GM21423 (cell line): ENCODE measurements at regions not wholly inside any gene's neighbourhood (a gene's known extent, or its start where the extent isn't known, plus 50 kb on each side); places are given as distances from the start of the nearest gene placed in this dataset.

Experiments
- ATAC-seq: cut with Tn5 transposase; IDR thresholded peaks from one replicate; pipeline ENCODE4 v1.9.1; 2021; ENCODE audit warnings: mild to moderate bottlenecking, moderate library complexity; ENCODE audit not compliant: unreplicated experiment

GRCh38 chr19:31963746-31964145 lies 381.7 kb upstream of the ZNF507 start:
- no peak for ATAC-seq

- ATAC-seq = no peak
Observed at GRCh38 chr19:31969016-31969415, 376.4 kb upstream of the ZNF507 start.

GRCh38 chr19:31970027-31970461 lies 375.4 kb upstream of the ZNF507 start:
- ATAC-seq = no peak

GRCh38 chr19:31974290-31974689 lies 371.1 kb upstream of the ZNF507 start:
- ATAC-seq = no peak

GRCh38 chr19:31974941-31975340 lies 370.5 kb upstream of the ZNF507 start:
- no peak for ATAC-seq

GRCh38 chr19:31975461-31975860 lies 369.9 kb upstream of the ZNF507 start:
- no peak for ATAC-seq

GRCh38 chr19:31976775-31977536 lies 368.5 kb upstream of the ZNF507 start:
- no peak for ATAC-seq

- ATAC-seq = no peak
Observed at GRCh38 chr19:31979362-31979761, 366.0 kb upstream of the ZNF507 start.

GRCh38 chr19:31979949-31980670 lies 365.3 kb upstream of the ZNF507 start:
- ATAC-seq = no peak

- no peak for ATAC-seq
Observed at GRCh38 chr19:31980796-31981195, 364.6 kb upstream of the ZNF507 start.

- no peak for ATAC-seq
Observed at GRCh38 chr19:31981545-31981944, 363.9 kb upstream of the ZNF507 start.

GRCh38 chr19:31983647-31984046 lies 361.8 kb upstream of the ZNF507 start:
- no peak for ATAC-seq

- no peak for ATAC-seq
Observed at GRCh38 chr19:31985001-31985605, 360.3 kb upstream of the ZNF507 start.

- ATAC-seq = no peak
Observed at GRCh38 chr19:31986951-31987350, 358.5 kb upstream of the ZNF507 start.

GRCh38 chr19:31988256-31988655 lies 357.2 kb upstream of the ZNF507 start:
- ATAC-seq = no peak

GRCh38 chr19:31991984-31992655 lies 353.3 kb upstream of the ZNF507 start:
- no peak for ATAC-seq

GRCh38 chr19:31992750-31993149 lies 352.7 kb upstream of the ZNF507 start:
- no peak for ATAC-seq

- no peak for ATAC-seq
Observed at GRCh38 chr19:31995546-31995945, 349.9 kb upstream of the ZNF507 start.

- ATAC-seq = no peak
Observed at GRCh38 chr19:32010071-32010470, 335.3 kb upstream of the ZNF507 start.

GRCh38 chr19:32012206-32012605 lies 333.2 kb upstream of the ZNF507 start:
- ATAC-seq = no peak

- no peak for ATAC-seq
Observed at GRCh38 chr19:32012886-32013631, 332.4 kb upstream of the ZNF507 start.
